ENCODE measurements at regions not wholly inside any gene's neighbourhood (a gene's known extent, or its start where the extent isn't known, plus 50 kb on each side); places are given as distances from the start of the nearest gene placed in this dataset.

DNA sequence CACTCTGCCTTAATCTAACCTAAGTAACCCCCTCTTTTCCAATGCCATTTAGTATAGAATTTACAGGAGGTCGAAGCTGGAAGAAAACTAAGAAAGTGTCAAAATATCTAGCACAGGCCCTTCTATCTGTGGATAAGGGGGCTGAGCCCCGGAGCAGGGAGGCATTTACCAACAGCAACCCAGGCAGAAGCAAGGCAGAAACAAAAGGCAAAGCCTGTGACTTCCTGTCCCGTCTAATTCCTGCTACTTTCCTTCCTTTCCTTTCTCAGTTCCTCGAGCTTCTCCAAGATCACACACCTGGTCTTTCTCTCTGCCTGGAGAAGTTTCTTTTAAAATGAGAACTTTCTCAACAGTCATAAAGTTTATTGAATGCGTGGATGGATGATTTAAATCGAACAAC is 146.0 kb downstream of the FOXA2 start:
- no peak for FAIRE-seq
- Histone ChIP-seq H4K91ac (replicated peaks; ENCODE audit: insufficient read length, low read length) (no peak overlapping the region), H2BK20ac (ENCODE audit: low read length) (no peak overlapping the region), H3K4ac (replicated peaks; ENCODE audit: insufficient read length, low read depth, low read length) (no peak overlapping the region), H3K23me2 (ENCODE audit: low read depth, low read length) (no peaks in the 10 kb centered on the region), H3K36me3 (ENCODE audit: control insufficient read depth in 2 of 4, insufficient read depth in 4 of 4, low read length in 3 of 4) (no peaks in the 10 kb centered on the region), H3K4me1 (replicated peaks in 1 of 4; ENCODE audit: control insufficient read depth in 3 of 4, insufficient read depth in 4 of 4, low read length in 3 of 4) (no peaks in the 10 kb centered on the region), H3K23ac (ENCODE audit: insufficient read length) (no peak overlapping the region), H3K56ac (replicated peaks; ENCODE audit: insufficient read length, low read depth, low read length) (no peak overlapping the region), H3K27ac (ENCODE audit: low read depth, low read length) (no peak overlapping the region), H2BK15ac (ENCODE audit: low read length) (no peak overlapping the region), H2BK5ac (ENCODE audit: low read depth, low read length) (no peak overlapping the region), H3K79me2 (ENCODE audit: control insufficient read depth in 1 of 2, insufficient read depth in 2 of 2, low read length in 2 of 2) (no peaks in the 10 kb centered on the region), H3K4me2 (ENCODE audit: insufficient read depth in 1 of 2, low read depth in 2 of 2, low read length in 2 of 2) (no peak overlapping the region), H3K14ac (ENCODE audit: insufficient read length) (no peak overlapping the region), H2BK120ac (replicated peaks; ENCODE audit: low read depth, low read length) (no peak overlapping the region), H2AK5ac (ENCODE audit: low read depth, low read length) (no peak overlapping the region), H3K4me3 (ENCODE audit: extremely low read depth in 1 of 4, insufficient read depth in 2 of 4, low read depth in 3 of 4, low read length in 4 of 4) (no peak overlapping the region), H3K18ac (ENCODE audit: extremely low read depth, low read length) (no peak overlapping the region), H3K9ac (replicated peaks in 1 of 4; ENCODE audit: extremely low read depth in 1 of 4, low read depth in 3 of 4, low read length in 3 of 4) (no peak overlapping the region), H3K79me1 (ENCODE audit: low read depth, low read length) (no peaks in the 10 kb centered on the region), H4K8ac (ENCODE audit: extremely low read depth, insufficient read depth, low read length) (no peak overlapping the region), H2BK12ac (ENCODE audit: low read depth, low read length) (no peak overlapping the region), H3K27me3 (replicated peaks in 1 of 4; ENCODE audit: control insufficient read depth in 3 of 4, extremely low read depth in 1 of 4, insufficient read depth in 3 of 4, low read length in 3 of 4) (peaks cover 0 to 5% (median 4%) of the 10 kb centered on the region in 4 experiments; a peak in 4 of 7 replicates), H4K5ac (ENCODE audit: insufficient read length, low read depth, low read length) (no peak overlapping the region), H2AFZ (ENCODE audit: low read length) (no peak overlapping the region), H3K9me3 (ENCODE audit: insufficient read depth in 2 of 2, low read depth in 1 of 2, low read length in 1 of 2) (no peaks in the 10 kb centered on the region), H4K20me1 (replicated peaks in 1 of 2; ENCODE audit: control insufficient read depth in 1 of 2, insufficient read depth in 2 of 2, low read length in 2 of 2) (no peaks in the 10 kb centered on the region)
- CTCF ChIA-PET (ENCODE audit: partially characterized antibody): interaction anchor here (1.1 to 4.3 kb wide), 9 partner anchors 12 to 242 kb away, joined by 3 to 24 read pairs (median 3); no protein-coding TSS in a partner anchor
- DNase-seq (ENCODE audit: low read depth in 1 of 2, low spot score in 2 of 2): no peak
- 76% methylated on average over 6 of the region's 6 CpGs; no CpG with 5 or more reads in 1 of the 2 experiments for WGBS, 2 experiments (ENCODE audit: extremely low coverage in 1 of 2, insufficient coverage in 1 of 2, insufficient read length in 1 of 2, insufficient replicate concordance in 2 of 2, low coverage in 1 of 2, low lambda C conversion rate in 2 of 2, missing lambda C conversion rate in 1 of 2)
- POLR2A ChIA-PET (ENCODE audit: partially characterized antibody): no interaction called here
- TF ChIP-seq KDM4A (IDR thresholded peaks at IDR 0.05; ENCODE audit: low read depth, low read length, severe bottlenecking): no peak
- no peak for TF ChIP-seq POU5F1 (IDR thresholded peaks at IDR 0.05; ENCODE audit: low read depth, low read length)
- TF ChIP-seq SRF (IDR thresholded peaks at IDR 0.05; ENCODE audit: low read depth, low read length): no peak
- TF ChIP-seq TAF7 (optimal IDR thresholded peaks at IDR 0.05; ENCODE audit: borderline replicate concordance, low read depth, low read length): no peak
- no peak for TF ChIP-seq CEBPB (IDR thresholded peaks at IDR 0.05; ENCODE audit: low read depth, low read length)
- TF ChIP-seq SIRT6 (IDR thresholded peaks at IDR 0.05; ENCODE audit: low read length): no peak

All from H1 (cell line).